HepG2 (cell line): ENCODE measurements at regions not wholly inside any gene's neighbourhood (a gene's known extent, or its start where the extent isn't known, plus 50 kb on each side); places are given as distances from the start of the nearest gene placed in this dataset.

Experiments used
- ATAC-seq: fragments of 200-7000 bp; cut with Tn5 transposase; 3 replicates; pipeline ENCODE4 v1.9.1; 2020; ENCODE audit warnings: mild to moderate bottlenecking, moderate library complexity
- BruUV-seq: library from RNA; stranded (reverse); fragments of 400-500 nt; replicated peaks from 2 replicates; lab custom pipeline; 2021; lab: Mats Ljungman, UMichigan
- CTCF ChIA-PET: fragments of 300-600 bp; formaldehyde crosslinking; extraction: SDS; loops from one replicate; lab custom pipeline; 2021; ENCODE audit warnings: low total read pairs, inconsistent platforms, low intra/inter-chr PET ratio; lab: Yijun Ruan, JAX
- POLR2A ChIA-PET: fragments of 350-600 bp; sonication (Branson Sonifier 250); formaldehyde crosslinking; loops from one replicate; lab custom pipeline; 2020; ENCODE audit warnings: antibody characterized with exemption, inconsistent platforms; lab: Yijun Ruan, JAX
- DNase-seq: peaks from one replicate; pipeline ENCODE4 v3.0.0-alpha.2; 2015; ENCODE audit warnings: low spot score
- FAIRE-seq: peaks from 3 replicates; lab custom pipeline; 2011; peaks lifted over from hg19 to GRCh38; lab: Jason Lieb, UNC
- H2AFZ ChIP-seq: one replicate; pipeline ENCODE4 v1.6.1; 2011; ENCODE audit warnings: low read length, inconsistent platforms
- H3K27ac ChIP-seq: fragments of 300-600 bp; 3 replicates; pipeline ENCODE4 v1.8.0; 2011; ENCODE audit warnings: mixed run types, mild to moderate bottlenecking, mixed read lengths, low read length, inconsistent platforms; ENCODE audit not compliant: insufficient read depth; ENCODE audit errors: extremely low read length
- H3K27me3 ChIP-seq, 2 experiments: fragments of 200-600 bp in 1 of 2; 2 replicates in 1 of 2; 3 replicates in 1 of 2; pipeline versions ENCODE4 v1.6.0 to v1.8.0; 2011; ENCODE audit warnings: low read length in 2 of 2, mild to moderate bottlenecking in 2 of 2, moderate library complexity in 2 of 2, inconsistent platforms in 1 of 2; ENCODE audit not compliant: insufficient read depth in 2 of 2, control insufficient read depth in 1 of 2
- H3K36me3 ChIP-seq, 2 experiments: fragments of 200-600 bp in 1 of 2; replicated peaks in 1 of 2; 2 replicates in 1 of 2; 3 replicates in 1 of 2; pipeline versions ENCODE4 v1.5.1 to v1.8.0; 2011; ENCODE audit warnings: low read length in 2 of 2, inconsistent platforms in 1 of 2; ENCODE audit not compliant: insufficient read depth in 2 of 2, control insufficient read depth in 1 of 2
- H3K4me1 ChIP-seq: 2 replicates; pipeline ENCODE4 v1.5.1; 2012; ENCODE audit warnings: low read length, inconsistent platforms; ENCODE audit not compliant: insufficient read depth
- H3K4me2 ChIP-seq: 2 replicates; pipeline ENCODE4 v1.6.0; 2011; ENCODE audit warnings: low read depth, low read length, inconsistent platforms
- H3K4me3 ChIP-seq, 3 experiments: fragments of 200-600 bp in 1 of 3; sonication (generic), shearing (Covaris generic) in 1 of 3; replicated peaks in 1 of 3; 2 replicates each; pipeline ENCODE4 v1.5.1; 2011 to 2016; ENCODE audit warnings: low read length in 3 of 3, inconsistent platforms in 2 of 3, low read depth in 2 of 3, mild to moderate bottlenecking in 2 of 3, control low read depth in 1 of 3, mixed read lengths in 1 of 3; ENCODE audit not compliant: insufficient read depth in 1 of 3
- H3K79me2 ChIP-seq: one replicate; pipeline ENCODE4 v1.6.1; 2011; ENCODE audit warnings: low read length, inconsistent platforms; ENCODE audit not compliant: insufficient read depth
- H3K9ac ChIP-seq: 2 replicates; pipeline ENCODE4 v1.6.0; 2011; ENCODE audit warnings: mild to moderate bottlenecking, low read depth, low read length, inconsistent platforms; ENCODE audit not compliant: insufficient read depth
- H3K9me3 ChIP-seq: 2 replicates; pipeline ENCODE4 v1.5.1; 2012; ENCODE audit warnings: mild to moderate bottlenecking, low read length
- H4K20me1 ChIP-seq: 2 replicates; pipeline ENCODE4 v1.6.0; 2011; ENCODE audit warnings: inconsistent platforms, mild to moderate bottlenecking, low read length, moderate library complexity; ENCODE audit not compliant: insufficient read depth
- ZNF280B ChIP-seq: sonication (generic); formaldehyde crosslinking; IDR thresholded peaks from 2 replicates; pipeline ENCODE4 v1.5.0; 2020; ENCODE audit warnings: missing genetic modification reagents, mild to moderate bottlenecking, borderline replicate concordance
- ZNF530 ChIP-seq: sonication (generic); formaldehyde crosslinking; IDR thresholded peaks from 2 replicates; pipeline ENCODE4 v1.5.0; 2020; ENCODE audit warnings: low read depth, mild to moderate bottlenecking, missing genetic modification reagents
- ZNF577 ChIP-seq: sonication (generic); formaldehyde crosslinking; IDR thresholded peaks from 2 replicates; pipeline ENCODE4 v1.4.0; 2020; ENCODE audit warnings: mild to moderate bottlenecking, low read depth, missing genetic modification reagents, borderline replicate concordance
- WGBS: methylation state at CpG from one replicate; pipeline ENCODE4 v1.1.6; 2017; ENCODE audit warnings: low lambda C conversion rate; 5-methylcytosine and 5-hydroxymethylcytosine counted together
- in situ Hi-C: cut with HindIII; loops from 2 replicates; pipeline ENCODE4 v1.10.0; 2017; ENCODE audit warnings: low pct_unique_long_range_greater_than_20kb; ENCODE audit not compliant: extremely low pct_ligation_motif_present
- intact Hi-C: fragments of 100-400 bp; cut with micrococcal nuclease; formaldehyde crosslinking; loops from one replicate; pipeline ENCODE4 v1.10.0; 2022; ENCODE audit not compliant: unreplicated experiment
- TF ChIP-seq, protein P1 (sequence below): sonication (generic); formaldehyde crosslinking; IDR thresholded peaks from 2 replicates; pipeline ENCODE4 v1.4.0; 2020; ENCODE audit warnings: missing genetic modification reagents

DNA sequence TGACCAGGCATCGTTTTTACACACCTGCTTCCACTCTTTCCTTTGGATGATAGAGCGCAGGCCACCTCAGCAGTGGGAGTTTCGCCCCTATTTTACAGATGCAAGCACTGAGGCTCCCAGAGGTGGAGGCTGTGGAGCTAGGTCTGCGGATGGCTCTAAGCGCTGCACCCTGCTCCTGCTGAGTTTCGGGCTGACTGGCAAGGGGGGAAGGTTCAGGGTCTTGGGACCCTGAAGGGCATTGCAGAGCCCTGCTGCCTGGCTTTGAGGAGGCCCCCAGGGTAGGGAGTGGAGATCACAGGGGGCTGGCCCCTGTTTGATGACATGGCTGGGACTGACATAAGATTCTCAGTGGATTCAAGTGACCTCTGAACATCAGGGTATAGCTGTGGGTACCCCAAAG lies 62.8 kb upstream of the NKX1-1 start:
- Histone ChIP-seq H3K9ac (no peak overlapping the region), H3K9me3 (no peaks in the 10 kb centered on the region), H2AFZ (no peak overlapping the region), H4K20me1 (no peaks in the 10 kb centered on the region), H3K27me3 (peaks cover 8 to 36% of the 10 kb centered on the region in 2 experiments; a peak in 3 of 5 replicates), H3K4me1 (no peaks in the 10 kb centered on the region), H3K36me3 (no peaks in the 10 kb centered on the region), H3K4me3 (no peak overlapping the region), H3K4me2 (no peak overlapping the region), H3K79me2 (no peaks in the 10 kb centered on the region), H3K27ac (no peak overlapping the region)
- in situ Hi-C loops, result no loop called here
- ChIA-PET CTCF (no interaction called here), POLR2A (no interaction called here)
- no peak for FAIRE-seq
- DNase-seq, result no peak
- BruUV-seq, result no TSS peak
- 40% methylated on average over 4 of the region's 6 CpGs for whole genome bisulfite sequencing
- intact Hi-C loops, result no loop called here
- no peak for TF ChIP-seq ZNF530
- no peak for TF ChIP-seq ZNF280B (CRISPR knock-in tag)
- TF ChIP-seq, protein P1, sequence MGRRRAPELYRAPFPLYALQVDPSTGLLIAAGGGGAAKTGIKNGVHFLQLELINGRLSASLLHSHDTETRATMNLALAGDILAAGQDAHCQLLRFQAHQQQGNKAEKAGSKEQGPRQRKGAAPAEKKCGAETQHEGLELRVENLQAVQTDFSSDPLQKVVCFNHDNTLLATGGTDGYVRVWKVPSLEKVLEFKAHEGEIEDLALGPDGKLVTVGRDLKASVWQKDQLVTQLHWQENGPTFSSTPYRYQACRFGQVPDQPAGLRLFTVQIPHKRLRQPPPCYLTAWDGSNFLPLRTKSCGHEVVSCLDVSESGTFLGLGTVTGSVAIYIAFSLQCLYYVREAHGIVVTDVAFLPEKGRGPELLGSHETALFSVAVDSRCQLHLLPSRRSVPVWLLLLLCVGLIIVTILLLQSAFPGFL (CRISPR knock-in tag), result no peak
- no peak for TF ChIP-seq ZNF577 (CRISPR knock-in tag)
- no peak for ATAC-seq
